ENCODE measurements at regions not wholly inside any gene's neighbourhood (a gene's known extent, or its start where the extent isn't known, plus 50 kb on each side); places are given as distances from the start of the nearest gene placed in this dataset.

GRCh38 chr1:73034271-73034670, 751.9 kb upstream of the NEGR1 start:
- H3K27ac ChIP-seq (ENCODE audit: insufficient read depth, low read depth, low read length) = no peak overlapping the region
- POLR2A ChIA-PET = no interaction called here
- H3K27me3 ChIP-seq (ENCODE audit: control insufficient read depth in 2 of 2, insufficient read depth in 2 of 2, low read length in 2 of 2) = no peaks in the 10 kb centered on the region
- FAIRE-seq (no peak), DNase-seq (ENCODE audit: low read depth, low spot score) (no peak)
- no peaks in the 10 kb centered on the region for H3K9me1 ChIP-seq (replicated peaks; ENCODE audit: control insufficient read depth, extremely low read depth, insufficient read depth, low read length)
- TF ChIP-seq GATA2 (IDR thresholded peaks at IDR 0.05; ENCODE audit: insufficient read depth, insufficient read length, low read depth, low read length) (no peak), POLR2AphosphoS5 (IDR thresholded peaks at IDR 0.05; ENCODE audit: insufficient read depth, low read depth, low read length) (no peak), MAX (IDR thresholded peaks at IDR 0.05; ENCODE audit: insufficient read depth, insufficient read length) (no peak), MYC (IDR thresholded peaks at IDR 0.05; ENCODE audit: low read depth, low read length) (no peak), FOS (IDR thresholded peaks at IDR 0.05; ENCODE audit: borderline replicate concordance, insufficient read depth, low read length) (no peak), CTCF (IDR thresholded peaks at IDR 0.05; ENCODE audit: extremely low read depth in 1 of 2, insufficient read depth in 1 of 2, low read depth in 1 of 2, low read length in 2 of 2) (no peak), POLR2A (IDR thresholded peaks at IDR 0.05; ENCODE audit: low read depth, low read length) (no peak), EZH2 (IDR thresholded peaks at IDR 0.05; ENCODE audit: borderline replicate concordance, low read depth, low read length, severe bottlenecking) (no peak), JUN (IDR thresholded peaks at IDR 0.05; ENCODE audit: borderline replicate concordance, insufficient read depth, insufficient read length, low read depth) (no peak)
- intact Hi-C loops (cut with micrococcal nuclease) = no loop called here
- H3K9me3 ChIP-seq (replicated peaks; ENCODE audit: control insufficient read depth, insufficient read depth, low read length) = no peaks in the 10 kb centered on the region
- CTCF ChIA-PET = no interaction called here
- H3K4me2 ChIP-seq (ENCODE audit: insufficient read depth, low read length) = no peak overlapping the region
- dilution Hi-C loops (cut with MboI; ENCODE audit: extremely low pct_ligation_motif_present, low sequenced_read_pairs) = no loop called here
- H2AFZ ChIP-seq (ENCODE audit: low read depth, low read length) = no peak overlapping the region
- no peaks in the 10 kb centered on the region for H3K79me2 ChIP-seq (ENCODE audit: control insufficient read depth, insufficient read depth, low read length)
- H3K4me3 ChIP-seq (replicated peaks in 1 of 3; ENCODE audit: insufficient read depth in 1 of 3, low read depth in 1 of 3, low read length in 3 of 3) = no peak overlapping the region
- no peaks in the 10 kb centered on the region for H4K20me1 ChIP-seq (replicated peaks; ENCODE audit: control insufficient read depth, extremely low read depth, insufficient read depth, low read length)
- H3K36me3 ChIP-seq (ENCODE audit: control insufficient read depth in 2 of 2, extremely low read depth in 1 of 2, insufficient read depth in 2 of 2, low read length in 2 of 2) = no peaks in the 10 kb centered on the region
- H3K9ac ChIP-seq (replicated peaks; ENCODE audit: extremely low read depth, insufficient read depth, low read length) = no peak overlapping the region
- H3K4me1 ChIP-seq (ENCODE audit: control insufficient read depth, extremely low read depth, insufficient read depth, low read length) = no peaks in the 10 kb centered on the region
- BruUV-seq (replicated peaks) = no TSS peak

Measured in endothelial cell of umbilical vein (primary cell).